ENCODE measurements at regions not wholly inside any gene's neighbourhood (a gene's known extent, or its start where the extent isn't known, plus 50 kb on each side); places are given as distances from the start of the nearest gene placed in this dataset.

DNA sequence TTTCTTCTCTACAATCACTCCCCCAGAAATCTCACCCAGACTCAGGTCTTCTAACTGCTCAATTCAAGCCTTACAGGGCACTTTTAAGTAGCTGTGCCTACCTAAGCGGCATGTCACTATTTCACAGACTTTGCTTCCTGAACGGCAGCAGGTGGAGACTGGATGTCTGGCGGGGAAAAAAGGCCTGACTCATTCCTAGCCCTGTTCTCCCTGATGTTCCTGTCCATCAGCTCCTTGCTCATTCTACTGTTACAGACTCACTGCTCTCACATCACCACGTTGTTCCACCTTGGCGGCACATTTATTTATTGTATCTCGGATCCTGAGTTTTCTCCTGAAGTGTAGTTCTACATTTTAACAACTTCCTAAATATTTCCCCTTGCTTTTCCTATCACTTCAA lies 52.6 kb upstream of the ATP11B start:
- Histone ChIP-seq H2AFZ (ENCODE audit: low read depth, low read length) (no peak overlapping the region), H3K36me3 (ENCODE audit: control insufficient read depth in 2 of 2, extremely low read depth in 1 of 2, insufficient read depth in 2 of 2, low read length in 2 of 2) (no peaks in the 10 kb centered on the region), H3K9ac (replicated peaks; ENCODE audit: extremely low read depth, insufficient read depth, low read length) (no peak overlapping the region), H3K9me1 (replicated peaks; ENCODE audit: control insufficient read depth, extremely low read depth, insufficient read depth, low read length) (no peaks in the 10 kb centered on the region), H3K27ac (ENCODE audit: insufficient read depth, low read depth, low read length) (no peak overlapping the region), H3K9me3 (replicated peaks; ENCODE audit: control insufficient read depth, insufficient read depth, low read length) (no peaks in the 10 kb centered on the region), H3K27me3 (ENCODE audit: control insufficient read depth in 2 of 2, insufficient read depth in 2 of 2, low read length in 2 of 2) (no peaks in the 10 kb centered on the region), H3K4me2 (ENCODE audit: insufficient read depth, low read length) (no peak overlapping the region), H4K20me1 (replicated peaks; ENCODE audit: control insufficient read depth, extremely low read depth, insufficient read depth, low read length) (no peaks in the 10 kb centered on the region), H3K4me3 (replicated peaks in 1 of 3; ENCODE audit: insufficient read depth in 1 of 3, low read depth in 1 of 3, low read length in 3 of 3) (no peak overlapping the region), H3K79me2 (ENCODE audit: control insufficient read depth, insufficient read depth, low read length) (no peaks in the 10 kb centered on the region), H3K4me1 (ENCODE audit: control insufficient read depth, extremely low read depth, insufficient read depth, low read length) (peaks cover 4% of the 10 kb centered on the region)
- TF ChIP-seq GATA2 (IDR thresholded peaks at IDR 0.05; ENCODE audit: insufficient read depth, insufficient read length, low read depth, low read length) (no peak), JUN (IDR thresholded peaks at IDR 0.05; ENCODE audit: borderline replicate concordance, insufficient read depth, insufficient read length, low read depth) (no peak), EZH2 (IDR thresholded peaks at IDR 0.05; ENCODE audit: borderline replicate concordance, low read depth, low read length, severe bottlenecking) (no peak), POLR2A (IDR thresholded peaks at IDR 0.05; ENCODE audit: low read depth, low read length) (no peak), MYC (IDR thresholded peaks at IDR 0.05; ENCODE audit: low read depth, low read length) (no peak), FOS (IDR thresholded peaks at IDR 0.05; ENCODE audit: borderline replicate concordance, insufficient read depth, low read length) (no peak), POLR2AphosphoS5 (IDR thresholded peaks at IDR 0.05; ENCODE audit: insufficient read depth, low read depth, low read length) (no peak)
- TF ChIP-seq, protein P1, sequence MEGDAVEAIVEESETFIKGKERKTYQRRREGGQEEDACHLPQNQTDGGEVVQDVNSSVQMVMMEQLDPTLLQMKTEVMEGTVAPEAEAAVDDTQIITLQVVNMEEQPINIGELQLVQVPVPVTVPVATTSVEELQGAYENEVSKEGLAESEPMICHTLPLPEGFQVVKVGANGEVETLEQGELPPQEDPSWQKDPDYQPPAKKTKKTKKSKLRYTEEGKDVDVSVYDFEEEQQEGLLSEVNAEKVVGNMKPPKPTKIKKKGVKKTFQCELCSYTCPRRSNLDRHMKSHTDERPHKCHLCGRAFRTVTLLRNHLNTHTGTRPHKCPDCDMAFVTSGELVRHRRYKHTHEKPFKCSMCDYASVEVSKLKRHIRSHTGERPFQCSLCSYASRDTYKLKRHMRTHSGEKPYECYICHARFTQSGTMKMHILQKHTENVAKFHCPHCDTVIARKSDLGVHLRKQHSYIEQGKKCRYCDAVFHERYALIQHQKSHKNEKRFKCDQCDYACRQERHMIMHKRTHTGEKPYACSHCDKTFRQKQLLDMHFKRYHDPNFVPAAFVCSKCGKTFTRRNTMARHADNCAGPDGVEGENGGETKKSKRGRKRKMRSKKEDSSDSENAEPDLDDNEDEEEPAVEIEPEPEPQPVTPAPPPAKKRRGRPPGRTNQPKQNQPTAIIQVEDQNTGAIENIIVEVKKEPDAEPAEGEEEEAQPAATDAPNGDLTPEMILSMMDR (IDR thresholded peaks at IDR 0.05; ENCODE audit: extremely low read depth in 1 of 2, insufficient read depth in 1 of 2, low read depth in 1 of 2, low read length in 2 of 2): no peak
- TF ChIP-seq, protein P2, sequence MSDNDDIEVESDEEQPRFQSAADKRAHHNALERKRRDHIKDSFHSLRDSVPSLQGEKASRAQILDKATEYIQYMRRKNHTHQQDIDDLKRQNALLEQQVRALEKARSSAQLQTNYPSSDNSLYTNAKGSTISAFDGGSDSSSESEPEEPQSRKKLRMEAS (IDR thresholded peaks at IDR 0.05; ENCODE audit: insufficient read depth, insufficient read length): no peak
- intact Hi-C loops (cut with micrococcal nuclease) (no loop called here), dilution Hi-C loops (cut with MboI; ENCODE audit: extremely low pct_ligation_motif_present, low sequenced_read_pairs) (no loop called here)
- no TSS peak for BruUV-seq (replicated peaks)
- DNase-seq (ENCODE audit: low read depth, low spot score) (no peak), FAIRE-seq (no peak)
- ChIA-PET CTCF (interaction anchor here (0.7 to 1.7 kb wide), 3 partner anchors 13 to 97 kb away, joined by 4 to 5 read pairs (median 4); no protein-coding TSS in a partner anchor), POLR2A (no interaction called here)
